H9 (cell line): ENCODE measurements at regions not wholly inside any gene's neighbourhood (a gene's known extent, or its start where the extent isn't known, plus 50 kb on each side); places are given as distances from the start of the nearest gene placed in this dataset.

ENCODE experiments used
- DNase-seq: peaks from one replicate; pipeline ENCODE4 v3.0.0-alpha.2; 2017
- H2AFZ ChIP-seq: one replicate; pipeline ENCODE4 v1.6.1; 2013; ENCODE audit warnings: mild to moderate bottlenecking, low read length, control low read depth, moderate library complexity
- H2AK5ac ChIP-seq: 2 replicates; pipeline ENCODE4 v1.6.1; 2013; ENCODE audit warnings: low read length, control low read depth, mixed read lengths; ENCODE audit not compliant: insufficient read length
- H2BK120ac ChIP-seq: one replicate; pipeline ENCODE4 v1.6.1; 2013; ENCODE audit warnings: low read depth, mild to moderate bottlenecking, low read length, control low read depth, inconsistent platforms; ENCODE audit not compliant: poor library complexity, severe bottlenecking
- H2BK12ac ChIP-seq: 2 replicates; pipeline ENCODE4 v1.6.1; 2013; ENCODE audit warnings: low read length, control low read depth, mixed read lengths, low read depth; ENCODE audit not compliant: insufficient read length
- H2BK15ac ChIP-seq: 2 replicates; pipeline ENCODE4 v1.6.1; 2013; ENCODE audit warnings: low read depth, low read length, control low read depth
- H2BK20ac ChIP-seq: one replicate; pipeline ENCODE4 v1.6.1; 2013; ENCODE audit warnings: low read depth, mild to moderate bottlenecking, low read length, control low read depth, inconsistent platforms; ENCODE audit not compliant: poor library complexity, severe bottlenecking
- H2BK5ac ChIP-seq: 2 replicates; pipeline ENCODE4 v1.6.1; 2013; ENCODE audit warnings: low read length, control low read depth, mixed read lengths; ENCODE audit not compliant: insufficient read length
- H3K14ac ChIP-seq: 2 replicates; pipeline ENCODE4 v1.6.1; 2013; ENCODE audit warnings: low read length, control low read depth; ENCODE audit not compliant: insufficient read depth
- H3K18ac ChIP-seq: 2 replicates; pipeline ENCODE4 v1.6.1; 2013; ENCODE audit warnings: low read depth, mild to moderate bottlenecking, mixed read lengths, low read length, control low read depth; ENCODE audit not compliant: insufficient read length
- H3K23ac ChIP-seq: 2 replicates; pipeline ENCODE4 v1.6.1; 2013; ENCODE audit warnings: low read length, control low read depth, mixed read lengths, low read depth; ENCODE audit not compliant: insufficient read length
- H3K23me2 ChIP-seq: 2 replicates; pipeline ENCODE4 v1.6.1; 2013; ENCODE audit warnings: low read depth, mild to moderate bottlenecking, mixed read lengths, low read length, control low read depth; ENCODE audit not compliant: insufficient read length, poor library complexity, severe bottlenecking
- H3K27ac ChIP-seq: 2 replicates; pipeline ENCODE4 v1.5.1; 2013; ENCODE audit warnings: low read length, control low read depth, mixed read lengths, low read depth; ENCODE audit not compliant: insufficient read length
- H3K27me3 ChIP-seq: 2 replicates; pipeline ENCODE4 v1.6.1; 2013; ENCODE audit warnings: low read length, control low read depth, inconsistent platforms; ENCODE audit not compliant: insufficient read depth
- H3K4ac ChIP-seq: 2 replicates; pipeline ENCODE4 v1.6.1; 2013; ENCODE audit warnings: low read depth, mild to moderate bottlenecking, control low read depth, inconsistent platforms, low read length, moderate library complexity
- H3K4me1 ChIP-seq: 2 replicates; pipeline ENCODE4 v1.6.1; 2013; ENCODE audit warnings: low read length, control low read depth, inconsistent platforms; ENCODE audit not compliant: insufficient read depth
- H3K4me2 ChIP-seq: 2 replicates; pipeline ENCODE4 v1.6.1; 2013; ENCODE audit warnings: low read length, control low read depth, mixed read lengths; ENCODE audit not compliant: insufficient read length, insufficient read depth
- H3K56ac ChIP-seq: 2 replicates; pipeline ENCODE4 v1.6.1; 2013; ENCODE audit warnings: low read depth, mild to moderate bottlenecking, mixed read lengths, low read length, control low read depth; ENCODE audit not compliant: insufficient read length
- H3K79me1 ChIP-seq: 2 replicates; pipeline ENCODE4 v1.6.1; 2013; ENCODE audit warnings: low read depth, mild to moderate bottlenecking, moderate library complexity, low read length, control low read depth, inconsistent platforms; ENCODE audit not compliant: insufficient read depth, poor library complexity, severe bottlenecking
- H3K79me2 ChIP-seq: 2 replicates; pipeline ENCODE4 v1.6.1; 2013; ENCODE audit warnings: low read length, control low read depth, inconsistent platforms; ENCODE audit not compliant: insufficient read depth
- H3K9ac ChIP-seq: 2 replicates; pipeline ENCODE4 v1.6.1; 2013; ENCODE audit warnings: low read length, control low read depth, mixed read lengths; ENCODE audit not compliant: insufficient read length; ENCODE audit errors: extremely low read depth
- H3K9me3 ChIP-seq: one replicate; pipeline ENCODE4 v1.6.1; 2013; ENCODE audit warnings: low read depth, low read length, inconsistent platforms; ENCODE audit not compliant: control insufficient read depth
- H3T11ph ChIP-seq: one replicate; pipeline ENCODE4 v1.6.1; 2013; ENCODE audit warnings: mild to moderate bottlenecking, low read length, control low read depth, inconsistent platforms
- H4K20me1 ChIP-seq: one replicate; pipeline ENCODE4 v1.6.1; 2013; ENCODE audit not compliant: control insufficient read depth, insufficient read length, insufficient read depth
- H4K5ac ChIP-seq: 2 replicates; pipeline ENCODE4 v1.6.1; 2013; ENCODE audit warnings: low read depth, mild to moderate bottlenecking, mixed read lengths, low read length, control low read depth; ENCODE audit not compliant: insufficient read length
- H4K8ac ChIP-seq: replicated peaks from 2 replicates; pipeline ENCODE4 v1.6.1; 2013; ENCODE audit warnings: low read length, control low read depth, mixed read lengths, low read depth; ENCODE audit not compliant: insufficient read length
- H4K91ac ChIP-seq: 2 replicates; pipeline ENCODE4 v1.6.1; 2013; ENCODE audit warnings: low read depth, mild to moderate bottlenecking, moderate library complexity, mixed read lengths, low read length, control low read depth; ENCODE audit not compliant: insufficient read length
- H3K27ac Mint-ChIP-seq, 3 experiments: 2 replicates in 2 of 3; 3 replicates in 1 of 3; pipeline ENCODE4 v1.8.0; 2020 to 2021; ENCODE audit warnings: mixed read lengths in 3 of 3, mild to moderate bottlenecking in 1 of 3, moderate library complexity in 1 of 3
- H3K27me3 Mint-ChIP-seq: 2 replicates; pipeline ENCODE4 v1.8.0; 2021; ENCODE audit warnings: low read depth, mild to moderate bottlenecking, moderate library complexity, mixed read lengths
- H3K36me3 Mint-ChIP-seq, 3 experiments: 2 replicates in 2 of 3; 3 replicates in 1 of 3; pipeline ENCODE4 v1.8.0; 2020 to 2021; ENCODE audit warnings: low read depth in 3 of 3, mixed read lengths in 3 of 3; ENCODE audit not compliant: insufficient read depth in 1 of 3
- H3K4me1 Mint-ChIP-seq, 2 experiments: 2 replicates each; pipeline ENCODE4 v1.8.0; 2020; ENCODE audit warnings: mixed read lengths in 2 of 2
- H3K4me3 Mint-ChIP-seq, 2 experiments: 2 replicates in 1 of 2; 3 replicates in 1 of 2; pipeline ENCODE4 v1.8.0; 2020 to 2021; ENCODE audit warnings: mild to moderate bottlenecking in 2 of 2, mixed read lengths in 2 of 2, moderate library complexity in 1 of 2
- H3K9me3 Mint-ChIP-seq, 2 experiments: 2 replicates in 1 of 2; 3 replicates in 1 of 2; pipeline ENCODE4 v1.8.0; 2020; ENCODE audit warnings: mild to moderate bottlenecking in 2 of 2, mixed read lengths in 2 of 2, moderate library complexity in 1 of 2
- CTCF ChIP-seq: fragments of 200-600 bp; sonication (generic); conservative IDR thresholded peaks from 3 replicates; pipeline ENCODE4 v1.8.0; 2021; ENCODE audit warnings: antibody characterized with exemption, mild to moderate bottlenecking

GRCh38 chrX:110924871-110925270 is 129.3 kb upstream of the CHRDL1 start:
- Histone ChIP-seq H3K79me1 (no peaks in the 10 kb centered on the region), H2BK20ac (no peak overlapping the region), H3K23ac (no peak overlapping the region), H3K56ac (no peak overlapping the region), H3K4me2 (no peak overlapping the region), H4K20me1 (no peaks in the 10 kb centered on the region), H3K4ac (no peak overlapping the region), H2BK5ac (no peak overlapping the region), H3K9ac (no peak overlapping the region), H4K8ac (no peak overlapping the region), H2BK15ac (no peak overlapping the region), H3K27ac (no peak overlapping the region), H3K27me3 (no peaks in the 10 kb centered on the region), H2AFZ (no peak overlapping the region), H2BK12ac (no peak overlapping the region), H2BK120ac (no peak overlapping the region), H4K5ac (no peak overlapping the region), H3K4me1 (no peaks in the 10 kb centered on the region), H3K18ac (no peak overlapping the region), H2AK5ac (no peak overlapping the region), H3K14ac (no peak overlapping the region), H3K79me2 (no peaks in the 10 kb centered on the region), H3K9me3 (no peaks in the 10 kb centered on the region), H3K23me2 (no peaks in the 10 kb centered on the region), H3T11ph (no peak overlapping the region), H4K91ac (no peak overlapping the region)
- Mint-ChIP-seq H3K36me3 (no peaks in the 10 kb centered on the region), H3K4me1 (no peaks in the 10 kb centered on the region), H3K4me3 (no peak overlapping the region), H3K27ac (no peak overlapping the region), H3K27me3 (peaks cover 4% of the 10 kb centered on the region; the same call in 1 of the 2 replicates), H3K9me3 (no peaks in the 10 kb centered on the region)
- DNase-seq: no peak
- TF ChIP-seq CTCF: no peak
